Calu3 (cell line): ENCODE measurements at regions not wholly inside any gene's neighbourhood (a gene's known extent, or its start where the extent isn't known, plus 50 kb on each side); places are given as distances from the start of the nearest gene placed in this dataset.
"Not testable (repeated sequence)": the region's sequence is repeated elsewhere in the genome, so short reads cannot be mapped to it uniquely, and the experiment has no call there.

Experiments
- BruUV-seq: library from RNA; stranded (reverse); fragments of 400-500 nt; replicated peaks from 2 replicates; lab custom pipeline; 2021; lab: Mats Ljungman, UMichigan
- CTCF ChIA-PET: fragments of 300-600 bp; sonication (Branson Sonifier 250); formaldehyde crosslinking; loops from one replicate; lab custom pipeline; 2022; ENCODE audit warnings: antibody characterized with exemption; lab: Charles Lee
- DNase-seq: peaks from one replicate; pipeline ENCODE4 v3.0.0; 2022
- H3K27ac Mint-ChIP-seq: one replicate; pipeline ENCODE4 v1.8.0; 2022; ENCODE audit warnings: mixed read lengths; ENCODE audit not compliant: unreplicated experiment
- H3K27me3 Mint-ChIP-seq: one replicate; pipeline ENCODE4 v1.8.0; 2022; ENCODE audit warnings: mixed read lengths; ENCODE audit not compliant: unreplicated experiment
- H3K36me3 Mint-ChIP-seq: one replicate; pipeline ENCODE4 v1.8.0; 2022; ENCODE audit warnings: mild to moderate bottlenecking, moderate library complexity, mixed read lengths; ENCODE audit not compliant: insufficient read depth, unreplicated experiment
- H3K4me1 Mint-ChIP-seq: one replicate; pipeline ENCODE4 v1.8.0; 2022; ENCODE audit warnings: mild to moderate bottlenecking, low read depth, mixed read lengths; ENCODE audit not compliant: unreplicated experiment
- H3K4me3 Mint-ChIP-seq: one replicate; pipeline ENCODE4 v1.8.0; 2022; ENCODE audit warnings: mild to moderate bottlenecking, low read depth, moderate library complexity, mixed read lengths; ENCODE audit not compliant: unreplicated experiment
- H3K9me3 Mint-ChIP-seq: one replicate; pipeline ENCODE4 v1.8.0; 2022; ENCODE audit warnings: low read depth, mixed read lengths; ENCODE audit not compliant: unreplicated experiment
- CTCF ChIP-seq: fragments of 200-600 bp; IDR thresholded peaks from one replicate; pipeline ENCODE4 v1.8.0; 2022; ENCODE audit warnings: antibody characterized with exemption; ENCODE audit not compliant: unreplicated experiment
- intact Hi-C: fragments of 100-400 bp; cut with micrococcal nuclease; formaldehyde crosslinking; loops from one replicate; pipeline ENCODE4 v1.10.0; 2022; ENCODE audit not compliant: unreplicated experiment

- CTCF ChIA-PET, result no interaction called here
- intact Hi-C loops, result no loop called here
- no TSS peak for BruUV-seq
These were observed 1592.1 kb downstream of the EFNB2 start for GRCh38 chr13:104943331-104943730.

DNA sequence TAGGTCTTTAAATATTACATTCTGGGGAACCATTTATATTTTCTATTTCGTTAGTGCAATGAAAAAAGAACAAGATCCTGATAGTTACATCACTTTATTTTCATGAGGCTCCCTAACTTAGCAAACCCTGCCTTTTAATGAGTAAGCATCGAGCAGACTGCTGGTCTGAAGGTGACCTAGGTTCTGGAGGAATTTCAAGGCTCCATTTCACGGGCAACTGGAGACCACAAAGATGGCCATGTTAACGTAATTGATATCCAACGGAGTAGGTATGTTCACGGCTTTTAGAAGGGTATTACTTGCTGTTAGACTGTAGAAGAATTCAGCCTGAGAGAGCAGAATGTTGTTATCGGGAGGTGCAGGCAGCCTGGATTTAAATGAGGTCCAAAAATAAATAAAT lies 1597.6 kb downstream of the EFNB2 start:
- no peaks in the 10 kb centered on the region for H3K36me3 Mint-ChIP-seq
- no TSS peak for BruUV-seq
- intact Hi-C loops, result no loop called here
- CTCF ChIA-PET, result no interaction called here
- no peak for TF ChIP-seq CTCF
- H3K9me3 Mint-ChIP-seq, result no peaks in the 10 kb centered on the region
- H3K27me3 Mint-ChIP-seq, result no peaks in the 10 kb centered on the region
- H3K4me1 Mint-ChIP-seq, result no peaks in the 10 kb centered on the region
- H3K4me3 Mint-ChIP-seq, result no peak overlapping the region
- DNase-seq, result no peak
- H3K27ac Mint-ChIP-seq, result no peak overlapping the region

More at GRCh38 chr13:104943331-104943730, 1592.1 kb downstream of the EFNB2 start:
- Mint-ChIP-seq H3K36me3 (no peaks in the 10 kb centered on the region), H3K4me3 (no peak overlapping the region), H3K4me1 (no peaks in the 10 kb centered on the region), H3K27me3 (no peaks in the 10 kb centered on the region), H3K27ac (no peak overlapping the region), H3K9me3 (no peaks in the 10 kb centered on the region)
- DNase-seq, result no peak
- no peak for TF ChIP-seq CTCF

GRCh38 chr13:104936304-104936703 lies 1599.2 kb downstream of the EFNB2 start:
- Mint-ChIP-seq H3K9me3 (no peaks in the 10 kb centered on the region), H3K27ac (no peak overlapping the region), H3K36me3 (no peaks in the 10 kb centered on the region), H3K27me3 (no peaks in the 10 kb centered on the region), H3K4me1 (no peaks in the 10 kb centered on the region), H3K4me3 (no peak overlapping the region)
- intact Hi-C loops, result no loop called here
- TF ChIP-seq CTCF, result no peak
- BruUV-seq, result no TSS peak
- CTCF ChIA-PET, result no interaction called here
- DNase-seq, result no peak

- H3K27ac Mint-ChIP-seq, CTCF ChIA-PET, H3K36me3 Mint-ChIP-seq, H3K27me3 Mint-ChIP-seq, H3K4me1 Mint-ChIP-seq, BruUV-seq, DNase-seq, H3K4me3 Mint-ChIP-seq, intact Hi-C loops, H3K9me3 Mint-ChIP-seq: not testable (repeated sequence)
These were observed 1614.9 kb downstream of the EFNB2 start for GRCh38 chr13:104920513-104920912.

GRCh38 chr13:104920091-104920490 lies 1615.4 kb downstream of the EFNB2 start:
- no peak for TF ChIP-seq CTCF
- Mint-ChIP-seq H3K4me1 (no peaks in the 10 kb centered on the region), H3K27ac (no peak overlapping the region), H3K36me3 (no peaks in the 10 kb centered on the region), H3K4me3 (no peak overlapping the region), H3K27me3 (no peaks in the 10 kb centered on the region), H3K9me3 (no peaks in the 10 kb centered on the region)
- CTCF ChIA-PET, result no interaction called here
- no TSS peak for BruUV-seq
- DNase-seq, result no peak
- intact Hi-C loops, result no loop called here
